Activated naive CD8-positive, alpha-beta T cell (primary cell): ENCODE measurements at regions not wholly inside any gene's neighbourhood (a gene's known extent, or its start where the extent isn't known, plus 50 kb on each side); places are given as distances from the start of the nearest gene placed in this dataset.

Source experiments
- H3K27ac Mint-ChIP-seq: one replicate; pipeline ENCODE4 v1.8.0; 2021; ENCODE audit warnings: mixed read lengths
- H3K27me3 Mint-ChIP-seq: one replicate; pipeline ENCODE4 v1.8.0; 2021; ENCODE audit warnings: mixed read lengths
- H3K36me3 Mint-ChIP-seq: one replicate; pipeline ENCODE4 v1.8.0; 2021; ENCODE audit warnings: mixed read lengths
- H3K4me1 Mint-ChIP-seq: one replicate; pipeline ENCODE4 v1.8.0; 2021; ENCODE audit warnings: low read depth, mixed read lengths
- H3K4me3 Mint-ChIP-seq: one replicate; pipeline ENCODE4 v1.8.0; 2021; ENCODE audit warnings: mild to moderate bottlenecking, mixed read lengths
- H3K9me3 Mint-ChIP-seq: one replicate; pipeline ENCODE4 v1.8.0; 2021; ENCODE audit warnings: low read depth, mixed read lengths

GRCh38 chr6:87945966-87946365 is 101.7 kb upstream of the SPACA1 start:
- no peaks in the 10 kb centered on the region for H3K4me1 Mint-ChIP-seq
- H3K36me3 Mint-ChIP-seq = no peaks in the 10 kb centered on the region
- H3K4me3 Mint-ChIP-seq = no peak overlapping the region
- no peaks in the 10 kb centered on the region for H3K9me3 Mint-ChIP-seq
- peaks cover 15% of the 10 kb centered on the region for H3K27me3 Mint-ChIP-seq
- no peak overlapping the region for H3K27ac Mint-ChIP-seq

- H3K27me3 Mint-ChIP-seq = peaks cover 15% of the 10 kb centered on the region
- H3K27ac Mint-ChIP-seq = no peak overlapping the region
- no peaks in the 10 kb centered on the region for H3K4me1 Mint-ChIP-seq
- no peaks in the 10 kb centered on the region for H3K9me3 Mint-ChIP-seq
- H3K36me3 Mint-ChIP-seq = no peaks in the 10 kb centered on the region
- no peak overlapping the region for H3K4me3 Mint-ChIP-seq
Measured at GRCh38 chr6:87945181-87945580, 102.5 kb upstream of the SPACA1 start.

GRCh38 chr6:87944541-87944954 is 103.1 kb upstream of the SPACA1 start:
- Mint-ChIP-seq H3K27me3 (peaks cover 15% of the 10 kb centered on the region), H3K4me3 (no peak overlapping the region), H3K36me3 (no peaks in the 10 kb centered on the region), H3K27ac (no peak overlapping the region), H3K4me1 (no peaks in the 10 kb centered on the region), H3K9me3 (no peaks in the 10 kb centered on the region)

GRCh38 chr6:87943191-87943590 is 104.5 kb upstream of the SPACA1 start:
- Mint-ChIP-seq H3K36me3 (no peaks in the 10 kb centered on the region), H3K27me3 (peaks cover 15% of the 10 kb centered on the region)

GRCh38 chr6:87941556-87942358 is 105.9 kb upstream of the SPACA1 start:
- Mint-ChIP-seq H3K36me3 (no peaks in the 10 kb centered on the region), H3K4me1 (no peaks in the 10 kb centered on the region), H3K27ac (no peak overlapping the region), H3K9me3 (no peaks in the 10 kb centered on the region), H3K4me3 (no peak overlapping the region), H3K27me3 (peaks cover 15% of the 10 kb centered on the region)

More at GRCh38 chr6:87943191-87943590, 104.5 kb upstream of the SPACA1 start:
- H3K4me3 Mint-ChIP-seq = no peak overlapping the region
- H3K9me3 Mint-ChIP-seq = no peaks in the 10 kb centered on the region
- H3K27ac Mint-ChIP-seq = no peak overlapping the region
- H3K4me1 Mint-ChIP-seq = no peaks in the 10 kb centered on the region

GRCh38 chr6:87939776-87940175 is 107.9 kb upstream of the SPACA1 start:
- no peaks in the 10 kb centered on the region for H3K4me1 Mint-ChIP-seq
- H3K9me3 Mint-ChIP-seq = no peaks in the 10 kb centered on the region
- no peak overlapping the region for H3K27ac Mint-ChIP-seq
- no peaks in the 10 kb centered on the region for H3K36me3 Mint-ChIP-seq
- peaks cover 9% of the 10 kb centered on the region for H3K27me3 Mint-ChIP-seq
- no peak overlapping the region for H3K4me3 Mint-ChIP-seq

- H3K36me3 Mint-ChIP-seq = no peaks in the 10 kb centered on the region
- H3K9me3 Mint-ChIP-seq = no peaks in the 10 kb centered on the region
- peaks cover 8% of the 10 kb centered on the region for H3K27me3 Mint-ChIP-seq
- H3K4me3 Mint-ChIP-seq = no peak overlapping the region
- no peaks in the 10 kb centered on the region for H3K4me1 Mint-ChIP-seq
- H3K27ac Mint-ChIP-seq = no peak overlapping the region
Measured at GRCh38 chr6:87938287-87938686, 109.4 kb upstream of the SPACA1 start.

- Mint-ChIP-seq H3K4me1 (no peaks in the 10 kb centered on the region), H3K36me3 (no peaks in the 10 kb centered on the region), H3K9me3 (no peaks in the 10 kb centered on the region), H3K27me3 (no peaks in the 10 kb centered on the region), H3K4me3 (no peak overlapping the region), H3K27ac (no peak overlapping the region)
Measured at GRCh38 chr6:87936065-87936464, 111.6 kb upstream of the SPACA1 start.

- H3K9me3 Mint-ChIP-seq = no peaks in the 10 kb centered on the region
- H3K4me1 Mint-ChIP-seq = no peaks in the 10 kb centered on the region
- H3K4me3 Mint-ChIP-seq = no peak overlapping the region
- H3K36me3 Mint-ChIP-seq = no peaks in the 10 kb centered on the region
- H3K27ac Mint-ChIP-seq = no peak overlapping the region
- H3K27me3 Mint-ChIP-seq = no peaks in the 10 kb centered on the region
Measured at GRCh38 chr6:87935196-87935595, 112.4 kb upstream of the SPACA1 start.

GRCh38 chr6:87932361-87932760 is 115.3 kb upstream of the SPACA1 start:
- H3K27me3 Mint-ChIP-seq = no peaks in the 10 kb centered on the region
- no peak overlapping the region for H3K27ac Mint-ChIP-seq
- no peaks in the 10 kb centered on the region for H3K9me3 Mint-ChIP-seq
- H3K4me3 Mint-ChIP-seq = no peak overlapping the region
- H3K36me3 Mint-ChIP-seq = no peaks in the 10 kb centered on the region
- peaks cover 1% of the 10 kb centered on the region for H3K4me1 Mint-ChIP-seq

- peaks cover 1% of the 10 kb centered on the region for H3K4me1 Mint-ChIP-seq
- no peaks in the 10 kb centered on the region for H3K36me3 Mint-ChIP-seq
- no peaks in the 10 kb centered on the region for H3K9me3 Mint-ChIP-seq
- no peaks in the 10 kb centered on the region for H3K27me3 Mint-ChIP-seq
- no peak overlapping the region for H3K27ac Mint-ChIP-seq
- no peak overlapping the region for H3K4me3 Mint-ChIP-seq
Measured at GRCh38 chr6:87929843-87930288, 117.8 kb upstream of the SPACA1 start.

GRCh38 chr6:87926687-87927086 is 121.0 kb upstream of the SPACA1 start:
- Mint-ChIP-seq H3K4me1 (peaks cover 3% of the 10 kb centered on the region), H3K27me3 (no peaks in the 10 kb centered on the region), H3K27ac (no peak overlapping the region), H3K4me3 (no peak overlapping the region), H3K9me3 (no peaks in the 10 kb centered on the region), H3K36me3 (no peaks in the 10 kb centered on the region)

- Mint-ChIP-seq H3K27ac (no peak overlapping the region), H3K4me3 (no peak overlapping the region), H3K36me3 (no peaks in the 10 kb centered on the region), H3K9me3 (no peaks in the 10 kb centered on the region), H3K4me1 (peaks cover 3% of the 10 kb centered on the region), H3K27me3 (no peaks in the 10 kb centered on the region)
Measured at GRCh38 chr6:87926072-87926471, 121.6 kb upstream of the SPACA1 start.

GRCh38 chr6:87925373-87926060 is 122.1 kb upstream of the SPACA1 start:
- no peak overlapping the region for H3K27ac Mint-ChIP-seq
- H3K36me3 Mint-ChIP-seq = no peaks in the 10 kb centered on the region
- no peaks in the 10 kb centered on the region for H3K9me3 Mint-ChIP-seq
- H3K27me3 Mint-ChIP-seq = peaks cover 4% of the 10 kb centered on the region
- no peak overlapping the region for H3K4me3 Mint-ChIP-seq
- H3K4me1 Mint-ChIP-seq = peaks cover 3% of the 10 kb centered on the region

- H3K4me3 Mint-ChIP-seq = no peak overlapping the region
- no peaks in the 10 kb centered on the region for H3K36me3 Mint-ChIP-seq
- no peak overlapping the region for H3K27ac Mint-ChIP-seq
- H3K27me3 Mint-ChIP-seq = peaks cover 4% of the 10 kb centered on the region
- H3K9me3 Mint-ChIP-seq = no peaks in the 10 kb centered on the region
- peaks cover 2% of the 10 kb centered on the region for H3K4me1 Mint-ChIP-seq
Measured at GRCh38 chr6:87923389-87924050, 124.1 kb upstream of the SPACA1 start.
